Activated CD4-positive, alpha-beta T cell treated with anti-CD3 and anti-CD28 coated beads for 48 hours (primary cell): ENCODE measurements at regions not wholly inside any gene's neighbourhood (a gene's known extent, or its start where the extent isn't known, plus 50 kb on each side); places are given as distances from the start of the nearest gene placed in this dataset.

ENCODE experiments used
- DNase-seq: peaks from one replicate; pipeline ENCODE4 v3.0.0-alpha.2; 2020

- DNase-seq, result no peak
Measured at GRCh38 chr7:117929237-117929636, 56.0 kb upstream of the CTTNBP2 start.

- no peak for DNase-seq
Measured at GRCh38 chr7:117931314-117931713, 58.1 kb upstream of the CTTNBP2 start.

- DNase-seq, result no peak
Measured at GRCh38 chr7:117937049-117937752, 64.0 kb upstream of the CTTNBP2 start.

GRCh38 chr7:117937753-117938483 lies 64.7 kb upstream of the CTTNBP2 start:
- no peak for DNase-seq

GRCh38 chr7:117941138-117941810 lies 68.0 kb upstream of the CTTNBP2 start:
- no peak for DNase-seq

- no peak for DNase-seq
Measured at GRCh38 chr7:117942780-117943179, 69.5 kb upstream of the CTTNBP2 start.

- no peak for DNase-seq
Measured at GRCh38 chr7:117944886-117945285, 71.6 kb upstream of the CTTNBP2 start.

GRCh38 chr7:117946151-117946633 lies 73.0 kb upstream of the CTTNBP2 start:
- DNase-seq, result no peak

- no peak for DNase-seq
Measured at GRCh38 chr7:117949232-117949631, 76.0 kb upstream of the CTTNBP2 start.

GRCh38 chr7:117950601-117951260 lies 77.5 kb upstream of the CTTNBP2 start:
- DNase-seq, result no peak

GRCh38 chr7:117951285-117951684 lies 78.0 kb upstream of the CTTNBP2 start:
- DNase-seq, result no peak

- DNase-seq, result no peak
Measured at GRCh38 chr7:117951691-117952280, 78.5 kb upstream of the CTTNBP2 start.

GRCh38 chr7:117955046-117955445 lies 81.8 kb upstream of the CTTNBP2 start:
- no peak for DNase-seq

GRCh38 chr7:117960351-117960750 lies 87.1 kb upstream of the CTTNBP2 start:
- no peak for DNase-seq

GRCh38 chr7:117961235-117961634 lies 88.0 kb upstream of the CTTNBP2 start:
- DNase-seq, result no peak

- DNase-seq, result no peak
Measured at GRCh38 chr7:117962366-117962994, 89.2 kb upstream of the CTTNBP2 start.

- DNase-seq, result no peak
Measured at GRCh38 chr7:117963264-117964197, 90.3 kb upstream of the CTTNBP2 start.

GRCh38 chr7:117970801-117971200 lies 97.6 kb upstream of the CTTNBP2 start:
- DNase-seq, result no peak

- no peak for DNase-seq
Measured at GRCh38 chr7:117971556-117972244, 98.5 kb upstream of the CTTNBP2 start.

GRCh38 chr7:117972606-117973005 lies 99.4 kb upstream of the CTTNBP2 start:
- no peak for DNase-seq

- DNase-seq, result no peak
Measured at GRCh38 chr7:117973975-117974374, 100.7 kb upstream of the CTTNBP2 start.
